ENCODE measurements at regions not wholly inside any gene's neighbourhood (a gene's known extent, or its start where the extent isn't known, plus 50 kb on each side); places are given as distances from the start of the nearest gene placed in this dataset.

GRCh38 chr2:101630224-101630949, 67.1 kb upstream of the MAP4K4 start:
- Histone ChIP-seq H3K4me2 (ENCODE audit: insufficient read depth, low read length) (no peak overlapping the region), H3K9ac (replicated peaks; ENCODE audit: extremely low read depth, insufficient read depth, low read length) (no peak overlapping the region), H3K27me3 (ENCODE audit: control insufficient read depth in 2 of 2, insufficient read depth in 2 of 2, low read length in 2 of 2) (no peaks in the 10 kb centered on the region), H3K4me1 (ENCODE audit: control insufficient read depth, extremely low read depth, insufficient read depth, low read length) (no peaks in the 10 kb centered on the region), H3K9me3 (replicated peaks; ENCODE audit: control insufficient read depth, insufficient read depth, low read length) (no peaks in the 10 kb centered on the region), H4K20me1 (replicated peaks; ENCODE audit: control insufficient read depth, extremely low read depth, insufficient read depth, low read length) (no peaks in the 10 kb centered on the region), H3K79me2 (ENCODE audit: control insufficient read depth, insufficient read depth, low read length) (no peaks in the 10 kb centered on the region), H3K9me1 (replicated peaks; ENCODE audit: control insufficient read depth, extremely low read depth, insufficient read depth, low read length) (no peaks in the 10 kb centered on the region), H2AFZ (ENCODE audit: low read depth, low read length) (no peak overlapping the region), H3K36me3 (ENCODE audit: control insufficient read depth in 2 of 2, extremely low read depth in 1 of 2, insufficient read depth in 2 of 2, low read length in 2 of 2) (no peaks in the 10 kb centered on the region), H3K4me3 (replicated peaks in 1 of 3; ENCODE audit: insufficient read depth in 1 of 3, low read depth in 1 of 3, low read length in 3 of 3) (no peak overlapping the region), H3K27ac (ENCODE audit: insufficient read depth, low read depth, low read length) (no peak overlapping the region)
- dilution Hi-C loops (cut with MboI; ENCODE audit: extremely low pct_ligation_motif_present, low sequenced_read_pairs) = no loop called here
- DNase-seq (ENCODE audit: low read depth, low spot score) (no peak), FAIRE-seq (no peak)
- ChIA-PET POLR2A (no interaction called here), CTCF (interaction anchor here (1.3 to 1.4 kb wide), 2 partner anchors 7 to 9 kb away, joined by 3 to 4 read pairs; no protein-coding TSS in a partner anchor)
- intact Hi-C loops (cut with micrococcal nuclease) = no loop called here
- TF ChIP-seq EZH2 (IDR thresholded peaks at IDR 0.05; ENCODE audit: borderline replicate concordance, low read depth, low read length, severe bottlenecking) (no peak), CTCF (IDR thresholded peaks at IDR 0.05; ENCODE audit: extremely low read depth in 1 of 2, insufficient read depth in 1 of 2, low read depth in 1 of 2, low read length in 2 of 2) (no peak)
- no TSS peak for BruUV-seq (replicated peaks)

GRCh38 chr2:101628030-101628392, 69.5 kb upstream of the MAP4K4 start:
- Histone ChIP-seq H3K27ac (ENCODE audit: insufficient read depth, low read depth, low read length) (no peak overlapping the region), H3K27me3 (ENCODE audit: control insufficient read depth in 2 of 2, insufficient read depth in 2 of 2, low read length in 2 of 2) (no peaks in the 10 kb centered on the region), H2AFZ (ENCODE audit: low read depth, low read length) (no peak overlapping the region), H4K20me1 (replicated peaks; ENCODE audit: control insufficient read depth, extremely low read depth, insufficient read depth, low read length) (no peaks in the 10 kb centered on the region), H3K9me1 (replicated peaks; ENCODE audit: control insufficient read depth, extremely low read depth, insufficient read depth, low read length) (no peaks in the 10 kb centered on the region), H3K79me2 (ENCODE audit: control insufficient read depth, insufficient read depth, low read length) (no peaks in the 10 kb centered on the region), H3K36me3 (ENCODE audit: control insufficient read depth in 2 of 2, extremely low read depth in 1 of 2, insufficient read depth in 2 of 2, low read length in 2 of 2) (no peaks in the 10 kb centered on the region), H3K4me3 (replicated peaks in 1 of 3; ENCODE audit: insufficient read depth in 1 of 3, low read depth in 1 of 3, low read length in 3 of 3) (no peak overlapping the region), H3K9me3 (replicated peaks; ENCODE audit: control insufficient read depth, insufficient read depth, low read length) (no peaks in the 10 kb centered on the region), H3K4me2 (ENCODE audit: insufficient read depth, low read length) (no peak overlapping the region), H3K9ac (replicated peaks; ENCODE audit: extremely low read depth, insufficient read depth, low read length) (no peak overlapping the region), H3K4me1 (ENCODE audit: control insufficient read depth, extremely low read depth, insufficient read depth, low read length) (no peaks in the 10 kb centered on the region)
- no TSS peak for BruUV-seq (replicated peaks)
- DNase-seq (ENCODE audit: low read depth, low spot score) = no peak
- TF ChIP-seq CTCF (IDR thresholded peaks at IDR 0.05; ENCODE audit: extremely low read depth in 1 of 2, insufficient read depth in 1 of 2, low read depth in 1 of 2, low read length in 2 of 2) (no peak), EZH2 (IDR thresholded peaks at IDR 0.05; ENCODE audit: borderline replicate concordance, low read depth, low read length, severe bottlenecking) (no peak), POLR2AphosphoS5 (IDR thresholded peaks at IDR 0.05; ENCODE audit: insufficient read depth, low read depth, low read length) (no peak), POLR2A (IDR thresholded peaks at IDR 0.05; ENCODE audit: low read depth, low read length) (no peak), MAX (IDR thresholded peaks at IDR 0.05; ENCODE audit: insufficient read depth, insufficient read length) (no peak), JUN (IDR thresholded peaks at IDR 0.05; ENCODE audit: borderline replicate concordance, insufficient read depth, insufficient read length, low read depth) (no peak), MYC (IDR thresholded peaks at IDR 0.05; ENCODE audit: low read depth, low read length) (no peak), FOS (IDR thresholded peaks at IDR 0.05; ENCODE audit: borderline replicate concordance, insufficient read depth, low read length) (no peak), GATA2 (IDR thresholded peaks at IDR 0.05; ENCODE audit: insufficient read depth, insufficient read length, low read depth, low read length) (no peak)
- CTCF ChIA-PET = no interaction called here
- POLR2A ChIA-PET = no interaction called here
- dilution Hi-C loops (cut with MboI; ENCODE audit: extremely low pct_ligation_motif_present, low sequenced_read_pairs) (no loop called here), intact Hi-C loops (cut with micrococcal nuclease) (no loop called here)
- no peak for FAIRE-seq
